Left lobe of liver (tissue), 2 donors: ENCODE measurements at regions not wholly inside any gene's neighbourhood (a gene's known extent, or its start where the extent isn't known, plus 50 kb on each side); places are given as distances from the start of the nearest gene placed in this dataset.

Experiments
- ATAC-seq: fragments of 200-7000 bp; cut with Tn5 transposase; one replicate; pipeline ENCODE4 v1.9.1; 2020; ENCODE audit warnings: mild to moderate bottlenecking, moderate library complexity
- DNase-seq: peaks from one replicate; pipeline ENCODE4 v3.0.0-alpha.2; 2020; ENCODE audit warnings: low spot score
- donor health status: DM: no; HTN: no; CAD: no; lungs with moderate emphysema.
- donor health status: DM: no; HTN: yes; CAD: no.

GRCh38 chrX:118167361-118167760 is 50.8 kb upstream of the KLHL13 start:
- ATAC-seq (no peak), DNase-seq (no peak)

- ATAC-seq (peak; percentile 31), DNase-seq (no peak)
These were observed 54.7 kb upstream of the KLHL13 start for GRCh38 chrX:118171356-118171755.

GRCh38 chrX:118174516-118175098 is 58.0 kb upstream of the KLHL13 start:
- DNase-seq (no peak), ATAC-seq (peak; percentile 76)

- ATAC-seq = peak; percentile 52
- DNase-seq = no peak
These were observed 61.1 kb upstream of the KLHL13 start for GRCh38 chrX:118177708-118178107.

GRCh38 chrX:118178450-118178849 is 61.8 kb upstream of the KLHL13 start:
- DNase-seq (no peak), ATAC-seq (no peak)

GRCh38 chrX:118179161-118179560 is 62.6 kb upstream of the KLHL13 start:
- ATAC-seq (no peak), DNase-seq (no peak)

- no peak for DNase-seq
- no peak for ATAC-seq
These were observed 63.1 kb upstream of the KLHL13 start for GRCh38 chrX:118179718-118180117.

- no peak for DNase-seq
- no peak for ATAC-seq
These were observed 64.4 kb upstream of the KLHL13 start for GRCh38 chrX:118181030-118181429.

- ATAC-seq = no peak
- no peak for DNase-seq
These were observed 65.4 kb upstream of the KLHL13 start for GRCh38 chrX:118182025-118182424.

GRCh38 chrX:118182681-118183080 is 66.1 kb upstream of the KLHL13 start:
- ATAC-seq = no peak
- no peak for DNase-seq

DNA sequence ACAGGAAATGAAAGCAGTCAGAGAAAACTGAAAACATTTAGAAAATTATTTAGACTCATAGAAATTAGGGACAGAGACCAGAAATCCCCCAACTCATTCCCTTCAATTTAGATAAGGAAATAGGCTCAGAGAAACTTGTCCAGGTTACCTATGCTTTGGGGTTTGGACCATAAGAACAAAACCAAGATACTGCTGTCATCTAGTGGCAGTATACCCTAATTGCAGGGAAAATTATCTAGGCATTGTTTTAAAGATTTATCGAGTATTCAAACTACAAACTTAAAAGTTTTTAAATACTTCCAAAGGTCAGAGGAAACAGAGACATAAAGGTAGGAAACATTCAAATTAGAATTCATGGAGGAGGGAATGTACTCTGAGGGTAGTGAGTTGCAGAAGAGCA is 67.0 kb upstream of the KLHL13 start:
- ATAC-seq (no peak), DNase-seq (no peak)

DNA sequence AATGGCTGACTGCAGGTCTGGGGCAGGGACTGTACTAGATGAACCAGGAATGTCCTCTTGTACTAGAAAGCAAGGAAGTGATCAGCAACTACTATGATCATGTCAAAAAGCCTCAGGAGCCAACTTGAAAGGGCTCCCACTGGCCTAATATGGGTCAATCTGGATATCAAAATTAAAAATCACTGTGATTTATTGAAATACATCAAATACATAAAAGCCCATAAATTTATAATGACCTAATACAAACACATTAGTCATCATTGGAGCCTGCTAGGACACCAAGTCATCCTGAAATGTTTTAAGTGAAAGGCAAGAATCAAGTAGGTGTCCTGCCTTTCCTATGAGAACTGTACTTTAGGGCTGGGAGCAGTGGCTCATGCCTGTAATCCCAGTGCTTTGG is 70.5 kb upstream of the KLHL13 start:
- DNase-seq = no peak
- no peak for ATAC-seq

GRCh38 chrX:118189000-118189399 is 72.4 kb upstream of the KLHL13 start:
- no peak for ATAC-seq
- DNase-seq = no peak

GRCh38 chrX:118189628-118190027 is 73.0 kb upstream of the KLHL13 start:
- ATAC-seq = no peak

GRCh38 chrX:118197730-118198129 is 81.1 kb upstream of the KLHL13 start:
- DNase-seq = no peak
- ATAC-seq = no peak

More at GRCh38 chrX:118189628-118190027, 73.0 kb upstream of the KLHL13 start:
- DNase-seq = no peak

- ATAC-seq (no peak), DNase-seq (no peak)
These were observed 82.0 kb upstream of the KLHL13 start for GRCh38 chrX:118198577-118198976.

GRCh38 chrX:118199997-118200396 is 83.4 kb upstream of the KLHL13 start:
- ATAC-seq (no peak), DNase-seq (no peak)

DNA sequence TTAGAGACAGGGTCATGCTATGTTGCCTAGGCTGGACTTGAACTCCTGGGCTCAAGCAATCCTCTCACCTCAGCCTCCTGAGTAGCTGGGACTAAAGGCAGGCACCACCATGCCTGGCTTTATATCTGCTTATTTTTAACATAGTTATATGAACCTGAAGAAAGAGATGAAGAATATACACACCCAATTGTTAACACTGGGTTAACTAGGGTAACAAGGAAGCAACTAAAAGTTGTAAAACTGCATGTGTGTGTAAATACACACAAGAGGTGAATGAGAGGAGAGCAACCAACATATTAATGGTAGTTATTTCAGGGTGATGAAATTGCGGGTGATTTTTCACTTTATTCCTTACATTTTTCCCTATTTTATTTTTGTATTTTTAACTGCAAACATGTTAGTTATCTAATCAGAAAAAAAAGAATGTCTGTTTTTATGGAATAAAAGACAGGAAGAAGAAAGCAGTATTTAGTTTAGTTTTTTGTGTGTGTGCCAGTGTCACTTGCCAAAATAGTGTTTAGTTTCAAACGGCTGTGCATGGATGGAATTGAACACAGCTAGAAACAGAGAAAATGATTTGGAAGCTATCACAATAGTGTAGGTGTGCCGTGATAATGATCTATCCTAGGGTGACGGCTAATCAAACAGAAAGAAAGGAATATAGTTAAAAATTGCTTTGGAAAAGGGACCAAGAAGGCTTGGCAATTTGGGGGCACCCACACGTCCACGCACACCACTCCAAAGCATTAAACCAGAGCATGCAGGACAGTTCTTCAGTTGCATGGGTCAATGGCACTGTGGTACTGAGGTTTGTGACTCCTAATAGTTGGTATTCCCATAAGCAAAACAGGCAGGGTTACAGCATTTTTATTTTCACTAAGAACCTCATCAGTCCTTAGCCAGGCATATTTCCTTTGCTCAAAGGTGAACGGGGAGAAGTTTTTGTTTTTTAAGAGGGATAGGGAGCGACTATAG is 89.1 kb upstream of the KLHL13 start:
- DNase-seq (no peak), ATAC-seq (peak; percentile 62)

GRCh38 chrX:118207831-118208453 is 91.3 kb upstream of the KLHL13 start:
- no peak for DNase-seq
- ATAC-seq = peak; percentile 78

- peak; percentile 71 for ATAC-seq
These were observed 91.9 kb upstream of the KLHL13 start for GRCh38 chrX:118208481-118208880.

DNA sequence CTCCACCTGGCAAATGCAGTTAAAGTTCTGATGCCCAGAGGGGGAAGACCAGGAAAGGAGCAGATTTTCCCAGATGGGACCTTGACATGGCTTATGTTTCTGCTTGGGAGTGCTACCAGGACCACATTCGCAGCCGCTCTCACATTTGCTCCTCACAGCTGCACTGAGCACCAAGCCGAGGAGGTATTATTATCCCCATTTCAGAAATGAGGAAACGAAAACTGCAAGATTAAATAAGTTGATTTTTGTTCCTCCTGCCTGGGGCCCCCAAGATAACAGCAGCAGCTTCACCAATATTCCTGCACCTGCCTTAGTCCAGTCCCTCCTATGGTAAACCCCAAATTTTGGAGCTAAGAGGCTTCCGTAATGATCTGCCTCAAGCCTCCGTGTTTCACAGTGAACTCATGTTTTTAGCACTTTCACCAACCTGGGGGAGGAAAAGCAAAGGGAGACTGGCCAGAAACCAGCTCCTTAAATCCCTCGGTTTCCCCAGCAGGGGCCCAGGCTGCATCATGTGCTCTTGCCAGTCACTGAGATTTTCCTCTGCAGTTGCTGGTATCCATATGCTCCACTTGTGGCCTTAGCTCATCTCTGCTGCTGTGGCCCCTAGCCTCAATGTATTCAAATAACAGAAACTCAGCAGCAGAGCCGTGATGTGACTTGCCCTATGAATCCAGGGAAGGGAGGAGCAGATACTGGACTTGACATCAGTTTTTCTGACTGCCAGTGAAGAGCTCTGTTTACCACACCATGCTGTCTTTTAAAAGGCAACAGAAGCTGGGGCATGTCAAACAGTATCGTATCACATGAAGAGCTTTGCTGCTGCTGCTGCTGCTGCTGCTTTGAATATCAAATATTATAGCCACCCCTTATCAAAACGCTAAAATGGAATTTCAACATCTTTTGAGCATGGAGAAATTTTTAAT is 95.5 kb upstream of the KLHL13 start:
- ATAC-seq (no peak), DNase-seq (no peak)

More at GRCh38 chrX:118208481-118208880, 91.9 kb upstream of the KLHL13 start:
- DNase-seq = no peak
